Cardiac fibroblast (primary cell): ENCODE measurements at regions not wholly inside any gene's neighbourhood (a gene's known extent, or its start where the extent isn't known, plus 50 kb on each side); places are given as distances from the start of the nearest gene placed in this dataset.

ENCODE experiments used
- DNase-seq, 2 donors: peaks; one replicate each; pipeline versions ENCODE4 v3.0.0 to v3.0.0-alpha.2; 2010; ENCODE audit warnings: low read depth in 2 of 2
- H3K4me3 ChIP-seq, 2 donors: replicated peaks in 1 of 2; 1 replicate in 1 of 2; 2 replicates in 1 of 2; pipeline ENCODE4 v1.5.1; 2011; ENCODE audit warnings: low read depth in 2 of 2, low read length in 2 of 2, mild to moderate bottlenecking in 2 of 2, moderate library complexity in 1 of 2
- CTCF ChIP-seq: IDR thresholded peaks from one replicate; pipeline ENCODE4 v1.5.1; 2011; ENCODE audit warnings: low read depth, mild to moderate bottlenecking, low read length, inconsistent platforms

GRCh38 chrX:117053260-117053659 lies 590.5 kb upstream of the CT83 start:
- H3K4me3 ChIP-seq: no peak overlapping the region
- DNase-seq: no peak
- TF ChIP-seq CTCF: no peak

- no peak for DNase-seq
- no peak for TF ChIP-seq CTCF
These were observed 576.2 kb upstream of the CT83 start for GRCh38 chrX:117038918-117039440.

GRCh38 chrX:117010243-117010642 lies 547.5 kb upstream of the CT83 start:
- TF ChIP-seq CTCF: no peak
- H3K4me3 ChIP-seq: no peak overlapping the region
- no peak for DNase-seq

More at GRCh38 chrX:117038918-117039440, 576.2 kb upstream of the CT83 start:
- H3K4me3 ChIP-seq: no peak overlapping the region

- no peak for TF ChIP-seq CTCF
- DNase-seq: no peak
- no peak overlapping the region for H3K4me3 ChIP-seq
These were observed 540.2 kb upstream of the CT83 start for GRCh38 chrX:117002981-117003380.

GRCh38 chrX:116975517-116975916 lies 512.7 kb upstream of the CT83 start:
- TF ChIP-seq CTCF: no peak
- no peak for DNase-seq
- no peak overlapping the region for H3K4me3 ChIP-seq

GRCh38 chrX:116972362-116972761 lies 509.6 kb upstream of the CT83 start:
- no peak for DNase-seq
- no peak overlapping the region for H3K4me3 ChIP-seq
- no peak for TF ChIP-seq CTCF
